Mesothelial cell of epicardium (in vitro differentiated cells): ENCODE measurements at regions not wholly inside any gene's neighbourhood (a gene's known extent, or its start where the extent isn't known, plus 50 kb on each side); places are given as distances from the start of the nearest gene placed in this dataset.

ENCODE experiments used
- DNase-seq, 2 experiments: peaks; one replicate each; pipeline ENCODE4 v3.0.0; 2021; ENCODE audit warnings: low spot score in 2 of 2; ENCODE audit not compliant: unreplicated experiment in 2 of 2
- H3K27ac Mint-ChIP-seq: 2 replicates; pipeline ENCODE4 v1.8.0; 2021; ENCODE audit warnings: mixed read lengths
- H3K27me3 Mint-ChIP-seq: 2 replicates; pipeline ENCODE4 v1.8.0; 2021; ENCODE audit warnings: low read depth, mixed read lengths
- H3K36me3 Mint-ChIP-seq: 2 replicates; pipeline ENCODE4 v1.8.0; 2021; ENCODE audit warnings: mixed read lengths
- H3K4me1 Mint-ChIP-seq: 2 replicates; pipeline ENCODE4 v1.8.0; 2021; ENCODE audit warnings: mixed read lengths
- H3K4me3 Mint-ChIP-seq: 2 replicates; pipeline ENCODE4 v1.8.0; 2021; ENCODE audit warnings: mild to moderate bottlenecking, moderate library complexity, mixed read lengths
- H3K9me3 Mint-ChIP-seq: 2 replicates; pipeline ENCODE4 v1.8.0; 2021; ENCODE audit warnings: mixed read lengths
- CTCF ChIP-seq: fragments of 200-600 bp; sonication (generic); IDR thresholded peaks from one replicate; pipeline ENCODE4 v1.5.0; 2021; ENCODE audit warnings: antibody characterized with exemption; ENCODE audit not compliant: unreplicated experiment

- Mint-ChIP-seq H3K4me3 (no peak overlapping the region), H3K27ac (no peak overlapping the region)
Measured at GRCh38 chr1:102365071-102365470, 368.3 kb upstream of the OLFM3 start.

GRCh38 chr1:102336602-102337001 lies 339.9 kb upstream of the OLFM3 start:
- Mint-ChIP-seq H3K27ac (no peak overlapping the region), H3K9me3 (no peaks in the 10 kb centered on the region), H3K4me3 (no peak overlapping the region), H3K36me3 (no peaks in the 10 kb centered on the region), H3K4me1 (no peaks in the 10 kb centered on the region), H3K27me3 (no peaks in the 10 kb centered on the region)
- DNase-seq: no peak
- TF ChIP-seq CTCF: no peak

More at GRCh38 chr1:102365071-102365470, 368.3 kb upstream of the OLFM3 start:
- no peak for DNase-seq
- TF ChIP-seq CTCF: no peak
- Mint-ChIP-seq H3K4me1 (no peaks in the 10 kb centered on the region), H3K36me3 (no peaks in the 10 kb centered on the region), H3K9me3 (no peaks in the 10 kb centered on the region), H3K27me3 (no peaks in the 10 kb centered on the region)

GRCh38 chr1:102318104-102318806 lies 321.5 kb upstream of the OLFM3 start:
- no peaks in the 10 kb centered on the region for H3K4me1 Mint-ChIP-seq
- no peak for TF ChIP-seq CTCF
- peaks cover 5% of the 10 kb centered on the region for H3K9me3 Mint-ChIP-seq
- H3K27ac Mint-ChIP-seq: no peak overlapping the region
- H3K27me3 Mint-ChIP-seq: no peaks in the 10 kb centered on the region
- no peak overlapping the region for H3K4me3 Mint-ChIP-seq
- H3K36me3 Mint-ChIP-seq: no peaks in the 10 kb centered on the region
- no peak for DNase-seq

GRCh38 chr1:102315096-102315495 lies 318.4 kb upstream of the OLFM3 start:
- Mint-ChIP-seq H3K9me3 (peaks cover 15% of the 10 kb centered on the region), H3K27ac (no peak overlapping the region), H3K27me3 (no peaks in the 10 kb centered on the region), H3K4me3 (no peak overlapping the region), H3K36me3 (no peaks in the 10 kb centered on the region), H3K4me1 (no peaks in the 10 kb centered on the region)
- DNase-seq: no peak
- no peak for TF ChIP-seq CTCF

GRCh38 chr1:102296116-102296515 lies 299.4 kb upstream of the OLFM3 start:
- H3K4me3 Mint-ChIP-seq: no peak overlapping the region
- no peaks in the 10 kb centered on the region for H3K27me3 Mint-ChIP-seq
- no peak for DNase-seq
- no peak for TF ChIP-seq CTCF
- H3K9me3 Mint-ChIP-seq: peaks cover 40% of the 10 kb centered on the region
- H3K36me3 Mint-ChIP-seq: no peaks in the 10 kb centered on the region
- no peaks in the 10 kb centered on the region for H3K4me1 Mint-ChIP-seq
- no peak overlapping the region for H3K27ac Mint-ChIP-seq
